Heart left ventricle (tissue), 16 donors: ENCODE measurements at regions not wholly inside any gene's neighbourhood (a gene's known extent, or its start where the extent isn't known, plus 50 kb on each side); places are given as distances from the start of the nearest gene placed in this dataset.

Experiments used
- ATAC-seq, 4 donors: fragments of 200-7000 bp; cut with Tn5 transposase; one replicate each; pipeline ENCODE4 v1.9.1; 2020 to 2022; ENCODE audit warnings: moderate library complexity in 4 of 4, mild to moderate bottlenecking in 3 of 4, moderate number of reproducible peaks in 1 of 4
- DNase-seq, 5 donors: peaks; one replicate each; pipeline ENCODE4 v3.0.0-alpha.2; 2020
- H3K27ac ChIP-seq, 12 donors: fragments of 200-600 bp; sonication (generic) in 4 of 12; one replicate each; pipeline versions ENCODE4 v1.5.0 to v1.8.0; 2016 to 2022; ENCODE audit warnings: mild to moderate bottlenecking in 2 of 12
- H3K27me3 ChIP-seq, 9 donors: fragments of 200-600 bp; sonication (generic) in 2 of 9; one replicate each; pipeline versions ENCODE4 v1.5.1 to v1.8.0; 2016 to 2022; ENCODE audit warnings: mild to moderate bottlenecking in 3 of 9
- H3K36me3 ChIP-seq, 9 donors: fragments of 200-600 bp; sonication (generic) in 2 of 9; one replicate each; pipeline versions ENCODE4 v1.5.0 to v1.8.0; 2018 to 2022; ENCODE audit warnings: mild to moderate bottlenecking in 2 of 9
- H3K4me1 ChIP-seq, 12 donors: fragments of 200-600 bp; sonication (generic) in 4 of 12; one replicate each; pipeline versions ENCODE4 v1.5.0 to v1.8.0; 2016 to 2022; ENCODE audit warnings: mild to moderate bottlenecking in 3 of 12
- H3K4me3 ChIP-seq, 12 donors: fragments of 200-600 bp; sonication (generic) in 4 of 12; one replicate each; pipeline versions ENCODE4 v1.5.0 to v1.8.0; 2017 to 2022; ENCODE audit warnings: mild to moderate bottlenecking in 9 of 12, moderate library complexity in 4 of 12
- H3K9me3 ChIP-seq, 12 donors: fragments of 200-600 bp; sonication (generic) in 4 of 12; one replicate each; pipeline versions ENCODE4 v1.5.0 to v1.8.0; 2016 to 2022; ENCODE audit warnings: mild to moderate bottlenecking in 1 of 12
- CTCF ChIP-seq, 12 donors: fragments of 200-600 bp; sonication (generic) in 4 of 12; IDR thresholded peaks; one replicate each; pipeline versions ENCODE4 v1.5.0 to v1.8.0; 2018 to 2022; ENCODE audit warnings: antibody characterized with exemption in 12 of 12, mild to moderate bottlenecking in 5 of 12
- POLR2A ChIP-seq, 2 donors: fragments of 450-650 bp; IDR thresholded peaks; one replicate each; pipeline ENCODE4 v1.6.1; 2017; ENCODE audit warnings: antibody characterized with exemption in 2 of 2, mild to moderate bottlenecking in 2 of 2, moderate library complexity in 2 of 2
- WGBS, 4 donors: extraction: QIAGEN DNeasy Blood & Tissue Kit in 2 of 4; methylation state at CpG; one replicate each; pipeline versions ENCODE4 v1.1.5 to v1.1.7; 2013 to 2018; 5-methylcytosine and 5-hydroxymethylcytosine counted together
- intact Hi-C, 10 donors: fragments of 100-400 bp; cut with DNase I; formaldehyde crosslinking; loops; one replicate each; pipeline versions ENCODE4 v1.11.1 to v1.14.2; 2022
- donor health status: ischemic (EF 13 %, LVEDD 7.1; RV severe dilation, severe dysfunction).
- donor health status: healthy with polysubstance abuse.
- donor health status: DM: no; HTN: yes; CAD: no.
- donor health status: DM: no; HTN: no; CAD: no.
- donor health status: ischemic (EF 25% LVEDD 6.9; RV normal size, moderate dysfunction).
- donor health status: ischemic (EF 25% LVEDD 5.7; RV mildly dilated, moderate dysfunction).
- donor health status: healthy.
- donor health status: DM: yes; HTN: yes; CAD: no.
- donor health status: ischemic (EF 35%, LVEDD 5.7; RV mildly dilated, moderate dysfunction).
- donor health status: nonischemic (EF 11% LVEDD 7.7; RV severe dilation, severe dysfunction).
- donor health status: DM: yes; HTN: yes; CAD: no.
- donor health status: PGD.
- donor health status: ischemic (EF 29% LVEDD 5.4; RV normal size, mild dysfunction).
- donor health status: nonischemic (EF 23%, LVEDD 6.1; RV moderate dilation, normal function).

GRCh38 chr3:107446706-107447105 lies 69.5 kb downstream of the CCDC54 start:
- DNase-seq (no peak), ATAC-seq (no peak)
- intact Hi-C loops, result no loop called here
- WGBS, 4 donors, result 71 to 86% (median 76%) methylated on average over 1 of the region's 1 CpG
- Histone ChIP-seq H3K9me3 (no peaks in the 10 kb centered on the region), H3K4me3 (no peak overlapping the region), H3K27ac (no peak overlapping the region), H3K27me3 (no peaks in the 10 kb centered on the region), H3K36me3 (no peaks in the 10 kb centered on the region), H3K4me1 (no peaks in the 10 kb centered on the region)
- TF ChIP-seq POLR2A (IDR thresholded peaks at IDR 0.05) (no peak), CTCF (IDR thresholded peaks at IDR 0.05) (no peak)

GRCh38 chr3:107450254-107450893 lies 72.4 kb upstream of the BBX start:
- TF ChIP-seq POLR2A (IDR thresholded peaks at IDR 0.05), result no peak
- no peak for TF ChIP-seq CTCF (IDR thresholded peaks at IDR 0.05)

GRCh38 chr3:107452436-107452835 lies 70.3 kb upstream of the BBX start:
- Histone ChIP-seq H3K27me3 (no peaks in the 10 kb centered on the region), H3K4me1 (no peaks in the 10 kb centered on the region), H3K36me3 (no peaks in the 10 kb centered on the region), H3K9me3 (no peaks in the 10 kb centered on the region), H3K27ac (no peak overlapping the region), H3K4me3 (no peak overlapping the region)
- TF ChIP-seq CTCF (IDR thresholded peaks at IDR 0.05) (no peak), POLR2A (IDR thresholded peaks at IDR 0.05) (no peak)
- WGBS, 4 donors, result 90 to 99% (median 93%) methylated on average over 2 of the region's 2 CpGs
- ATAC-seq (no peak), DNase-seq (no peak)
- intact Hi-C loops, result no loop called here

More at GRCh38 chr3:107450254-107450893, 72.4 kb upstream of the BBX start:
- ATAC-seq (no peak), DNase-seq (no peak)
- WGBS, 4 donors, result 60 to 78% (median 76%) methylated on average over 2 of the region's 2 CpGs
- Histone ChIP-seq H3K36me3 (no peaks in the 10 kb centered on the region), H3K27ac (no peak overlapping the region), H3K4me3 (no peak overlapping the region), H3K27me3 (no peaks in the 10 kb centered on the region), H3K9me3 (no peaks in the 10 kb centered on the region), H3K4me1 (no peaks in the 10 kb centered on the region)
- intact Hi-C loops, result no loop called here

GRCh38 chr3:107453504-107453903 lies 69.3 kb upstream of the BBX start:
- no peaks in the 10 kb centered on the region for H3K36me3 ChIP-seq
- DNase-seq, result no peak
- WGBS, 4 donors, result 85 to 95% (median 94%) methylated on average over 2 of the region's 2 CpGs
- H3K4me1 ChIP-seq, result no peaks in the 10 kb centered on the region
- H3K4me3 ChIP-seq, result no peak overlapping the region
- H3K9me3 ChIP-seq, result no peaks in the 10 kb centered on the region
- ATAC-seq, result no peak
- H3K27me3 ChIP-seq, result no peaks in the 10 kb centered on the region
- TF ChIP-seq POLR2A (IDR thresholded peaks at IDR 0.05) (no peak), CTCF (IDR thresholded peaks at IDR 0.05) (no peak)
- intact Hi-C loops, result no loop called here
- H3K27ac ChIP-seq, result no peak overlapping the region
